Prostate gland (tissue), 2 donors: ENCODE measurements at regions not wholly inside any gene's neighbourhood (a gene's known extent, or its start where the extent isn't known, plus 50 kb on each side); places are given as distances from the start of the nearest gene placed in this dataset.

Source experiments
- DNase-seq: peaks from one replicate; pipeline ENCODE4 v3.0.0-alpha.2; 2019; ENCODE audit warnings: low spot score
- H3K27ac ChIP-seq, 2 donors: fragments of 200-600 bp; sonication (generic); 2 replicates each; pipeline ENCODE4 v1.5.1; 2017 to 2019
- H3K27me3 ChIP-seq: fragments of 200-600 bp; sonication (generic); replicated peaks from 2 replicates; pipeline ENCODE4 v1.5.1; 2019; ENCODE audit not compliant: insufficient read depth
- H3K36me3 ChIP-seq, 2 donors: fragments of 200-600 bp; sonication (generic); 1 replicate in 1 of 2; 2 replicates in 1 of 2; pipeline versions ENCODE4 v1.5.1 to v1.8.1; 2017 to 2019
- H3K4me1 ChIP-seq: fragments of 200-600 bp; sonication (generic); replicated peaks from 2 replicates; pipeline ENCODE4 v1.5.1; 2019
- H3K4me3 ChIP-seq, 2 donors: fragments of 200-600 bp; sonication (generic); 2 replicates each; pipeline ENCODE4 v1.5.1; 2017 to 2019
- H3K9me3 ChIP-seq: fragments of 200-600 bp; sonication (generic); 2 replicates; pipeline ENCODE4 v1.5.1; 2017
- POLR2A ChIP-seq: fragments of 450-650 bp; IDR thresholded peaks from one replicate; pipeline ENCODE4 v1.6.1; 2016; ENCODE audit warnings: antibody characterized with exemption, mild to moderate bottlenecking
- POLR2AphosphoS5 ChIP-seq: sonication (generic); formaldehyde crosslinking; IDR thresholded peaks from one replicate; pipeline ENCODE4 v1.6.1; 2017; ENCODE audit warnings: antibody characterized with exemption
- WGBS: methylation state at CpG from one replicate; pipeline ENCODE4 v1.1.5; 2018; 5-methylcytosine and 5-hydroxymethylcytosine counted together
- intact Hi-C: fragments of 100-400 bp; cut with DNase I; formaldehyde crosslinking; loops from one replicate; pipeline ENCODE4 v1.14.2; 2022
- TF ChIP-seq, protein P1 (sequence below), 4 experiments: fragments of 200-600 bp in 2 of 4; fragments of 450-650 bp in 2 of 4; sonication (generic) in 2 of 4; IDR thresholded peaks; 1 replicate in 3 of 4; 2 replicates in 1 of 4; pipeline ENCODE4 v1.5.1; 2016 to 2019; ENCODE audit warnings: antibody characterized with exemption in 4 of 4, mild to moderate bottlenecking in 2 of 4, moderate library complexity in 2 of 4

DNA sequence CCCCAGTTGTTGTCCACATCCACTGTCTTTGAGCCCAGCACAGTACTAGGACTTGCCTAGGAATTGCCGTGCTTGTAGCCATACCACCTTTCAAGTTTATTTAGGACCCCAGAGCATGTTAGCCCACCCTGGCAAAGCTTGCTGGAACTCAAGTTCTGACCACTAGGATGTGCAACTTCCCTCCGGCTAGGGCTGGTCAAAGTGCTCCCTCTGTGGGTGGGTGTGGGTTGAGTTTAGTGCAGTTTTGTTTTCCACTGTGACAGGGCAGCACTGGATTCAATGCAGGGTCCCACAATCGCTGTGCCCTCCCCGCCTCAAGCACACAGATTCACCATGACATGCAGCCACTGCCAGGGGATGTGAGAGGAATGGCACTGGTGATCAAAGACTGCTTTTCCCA, 96.0 kb downstream of the RASGEF1B start:
- no peak overlapping the region for H3K27ac ChIP-seq
- TF ChIP-seq, protein P1, sequence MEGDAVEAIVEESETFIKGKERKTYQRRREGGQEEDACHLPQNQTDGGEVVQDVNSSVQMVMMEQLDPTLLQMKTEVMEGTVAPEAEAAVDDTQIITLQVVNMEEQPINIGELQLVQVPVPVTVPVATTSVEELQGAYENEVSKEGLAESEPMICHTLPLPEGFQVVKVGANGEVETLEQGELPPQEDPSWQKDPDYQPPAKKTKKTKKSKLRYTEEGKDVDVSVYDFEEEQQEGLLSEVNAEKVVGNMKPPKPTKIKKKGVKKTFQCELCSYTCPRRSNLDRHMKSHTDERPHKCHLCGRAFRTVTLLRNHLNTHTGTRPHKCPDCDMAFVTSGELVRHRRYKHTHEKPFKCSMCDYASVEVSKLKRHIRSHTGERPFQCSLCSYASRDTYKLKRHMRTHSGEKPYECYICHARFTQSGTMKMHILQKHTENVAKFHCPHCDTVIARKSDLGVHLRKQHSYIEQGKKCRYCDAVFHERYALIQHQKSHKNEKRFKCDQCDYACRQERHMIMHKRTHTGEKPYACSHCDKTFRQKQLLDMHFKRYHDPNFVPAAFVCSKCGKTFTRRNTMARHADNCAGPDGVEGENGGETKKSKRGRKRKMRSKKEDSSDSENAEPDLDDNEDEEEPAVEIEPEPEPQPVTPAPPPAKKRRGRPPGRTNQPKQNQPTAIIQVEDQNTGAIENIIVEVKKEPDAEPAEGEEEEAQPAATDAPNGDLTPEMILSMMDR (IDR thresholded peaks at IDR 0.05) = no peak
- no peak for TF ChIP-seq POLR2AphosphoS5
- TF ChIP-seq POLR2A = no peak
- no peaks in the 10 kb centered on the region for H3K9me3 ChIP-seq
- H3K36me3 ChIP-seq = no peaks in the 10 kb centered on the region
- DNase-seq = no peak
- no peak overlapping the region for H3K4me3 ChIP-seq
- peaks cover 11% of the 10 kb centered on the region for H3K4me1 ChIP-seq
- 91% methylated on average over 4 of the region's 4 CpGs for WGBS
- no peaks in the 10 kb centered on the region for H3K27me3 ChIP-seq
- intact Hi-C loops = no loop called here

DNA sequence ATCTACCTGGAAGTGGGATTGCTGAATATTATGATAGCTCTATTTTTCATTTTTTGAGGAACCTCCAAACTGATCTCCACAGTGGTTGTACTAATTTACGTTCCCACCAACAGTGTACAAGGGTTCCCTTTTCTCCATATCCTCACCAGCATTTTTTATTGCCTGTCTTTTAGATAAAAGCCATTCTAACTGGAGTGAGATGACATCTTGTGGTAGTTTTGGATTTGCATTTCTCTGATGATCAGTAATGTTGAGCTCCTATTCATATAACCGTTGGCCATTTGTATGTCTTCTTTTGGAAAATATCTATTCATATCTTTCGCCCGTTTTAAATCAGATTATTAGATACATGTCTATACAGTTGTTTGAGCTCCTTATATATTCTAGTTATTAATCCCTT, 101.8 kb downstream of the RASGEF1B start:
- Histone ChIP-seq H3K4me1 (no peaks in the 10 kb centered on the region), H3K9me3 (no peaks in the 10 kb centered on the region), H3K4me3 (no peak overlapping the region), H3K27ac (no peak overlapping the region), H3K27me3 (no peaks in the 10 kb centered on the region), H3K36me3 (no peaks in the 10 kb centered on the region)
- intact Hi-C loops = no loop called here
- no peak for DNase-seq
- WGBS = 80% methylated on average over 4 of the region's 4 CpGs
- TF ChIP-seq POLR2AphosphoS5 (no peak), POLR2A (no peak)
- TF ChIP-seq, protein P1 (IDR thresholded peaks at IDR 0.05) = no peak

DNA sequence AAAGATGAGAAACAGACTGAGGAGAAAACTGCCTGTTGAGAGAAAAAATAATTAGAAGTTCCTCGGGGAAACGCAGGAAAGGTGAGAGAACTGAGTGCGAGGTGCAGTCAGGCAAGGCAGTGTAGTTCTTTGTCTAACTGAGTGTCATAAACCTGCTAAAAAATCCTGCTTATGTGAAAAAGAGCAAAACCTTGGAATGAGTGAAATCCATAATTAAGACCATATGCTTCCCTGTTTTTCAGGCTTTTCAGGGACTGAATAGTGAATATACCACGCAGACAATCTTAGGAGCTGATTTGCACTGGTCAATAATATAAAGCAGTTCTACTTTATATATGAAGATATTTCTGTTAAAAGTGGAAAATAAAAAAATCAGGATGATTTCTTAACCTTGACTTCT, 104.9 kb downstream of the RASGEF1B start:
- Histone ChIP-seq H3K4me3 (no peak overlapping the region), H3K36me3 (no peaks in the 10 kb centered on the region), H3K27me3 (no peaks in the 10 kb centered on the region), H3K4me1 (no peaks in the 10 kb centered on the region), H3K9me3 (no peaks in the 10 kb centered on the region), H3K27ac (no peak overlapping the region)
- no peak for TF ChIP-seq POLR2AphosphoS5
- no peak for TF ChIP-seq POLR2A
- TF ChIP-seq, protein P1 (IDR thresholded peaks at IDR 0.05) = no peak
- no peak for DNase-seq
- WGBS = 90% methylated on average over 4 of the region's 4 CpGs
- intact Hi-C loops = no loop called here

DNA sequence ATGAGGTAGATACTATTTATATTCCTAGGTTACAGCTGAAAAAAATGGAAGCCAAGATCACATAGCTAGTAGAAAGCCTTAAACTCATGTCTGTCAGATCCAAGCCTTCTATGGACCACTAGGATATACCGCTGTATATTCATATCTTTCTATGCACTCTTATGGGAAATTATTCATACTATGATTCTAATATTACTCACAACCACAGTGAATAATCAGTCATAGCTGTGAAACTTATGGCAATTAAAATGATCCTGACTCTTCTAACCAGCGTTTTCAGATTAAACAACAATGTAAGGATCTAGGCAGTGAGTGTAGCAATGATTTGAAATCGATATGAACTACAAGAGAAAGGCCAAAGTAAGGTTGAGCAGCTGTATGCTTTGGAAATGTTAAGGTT, 111.0 kb downstream of the RASGEF1B start:
- 87% methylated on average over 3 of the region's 3 CpGs for WGBS
- H3K27me3 ChIP-seq = no peaks in the 10 kb centered on the region
- no peak overlapping the region for H3K4me3 ChIP-seq
- TF ChIP-seq, protein P1 (IDR thresholded peaks at IDR 0.05) = no peak
- no peak for TF ChIP-seq POLR2A
- TF ChIP-seq POLR2AphosphoS5 = no peak
- no peak for DNase-seq
- H3K36me3 ChIP-seq = no peaks in the 10 kb centered on the region
- no peak overlapping the region for H3K27ac ChIP-seq
- no peaks in the 10 kb centered on the region for H3K4me1 ChIP-seq
- H3K9me3 ChIP-seq = no peaks in the 10 kb centered on the region
- intact Hi-C loops = no loop called here

DNA sequence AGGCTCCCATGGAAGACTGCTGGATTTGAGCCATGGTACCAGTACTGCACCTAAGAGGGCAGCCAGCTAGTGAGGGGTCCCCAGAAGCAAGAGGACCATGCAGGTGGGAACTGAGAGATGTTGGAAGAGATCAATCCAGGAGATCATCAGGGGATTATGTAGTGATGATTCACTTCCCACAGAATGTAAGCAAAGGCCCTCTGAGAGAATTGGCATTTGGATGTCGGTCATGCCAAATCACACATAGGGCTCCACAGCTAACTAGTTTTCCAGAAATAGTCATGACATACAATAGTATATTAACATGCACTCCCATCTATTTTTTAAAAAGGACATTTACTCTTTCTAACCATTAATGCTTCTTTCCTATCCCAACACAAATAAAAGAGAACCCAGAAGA, 112.5 kb downstream of the RASGEF1B start:
- no peaks in the 10 kb centered on the region for H3K36me3 ChIP-seq
- no peak overlapping the region for H3K27ac ChIP-seq
- H3K9me3 ChIP-seq = no peaks in the 10 kb centered on the region
- no peaks in the 10 kb centered on the region for H3K4me1 ChIP-seq
- no peaks in the 10 kb centered on the region for H3K27me3 ChIP-seq
- no peak for DNase-seq
- 91% methylated on average over 1 of the region's 1 CpG for WGBS
- no peak for TF ChIP-seq POLR2AphosphoS5
- no peak for TF ChIP-seq POLR2A
- TF ChIP-seq, protein P1 (IDR thresholded peaks at IDR 0.05) = no peak
- intact Hi-C loops = no loop called here
- no peak overlapping the region for H3K4me3 ChIP-seq
